Type B pancreatic cell (in vitro differentiated cells): ENCODE measurements at regions not wholly inside any gene's neighbourhood (a gene's known extent, or its start where the extent isn't known, plus 50 kb on each side); places are given as distances from the start of the nearest gene placed in this dataset.

Experiments used
- DNase-seq: peaks from one replicate; pipeline ENCODE4 v3.0.0; 2021; ENCODE audit warnings: mixed read lengths; ENCODE audit not compliant: unreplicated experiment; ENCODE audit errors: extremely low spot score
- H3K27ac Mint-ChIP-seq: 2 replicates; pipeline ENCODE4 v1.8.0; 2021; ENCODE audit warnings: mild to moderate bottlenecking, mixed read lengths
- H3K27me3 Mint-ChIP-seq: 2 replicates; pipeline ENCODE4 v1.8.0; 2021; ENCODE audit warnings: mixed read lengths
- H3K36me3 Mint-ChIP-seq: 2 replicates; pipeline ENCODE4 v1.8.0; 2021; ENCODE audit warnings: mixed read lengths
- H3K4me1 Mint-ChIP-seq: one replicate; pipeline ENCODE4 v1.8.0; 2021; ENCODE audit warnings: mixed read lengths; ENCODE audit not compliant: unreplicated experiment
- H3K4me3 Mint-ChIP-seq: 2 replicates; pipeline ENCODE4 v1.8.0; 2021; ENCODE audit warnings: mild to moderate bottlenecking, mixed read lengths
- H3K9me3 Mint-ChIP-seq: 2 replicates; pipeline ENCODE4 v1.8.0; 2021; ENCODE audit warnings: mixed read lengths
- TF ChIP-seq, protein P1 (sequence below): fragments of 200-600 bp; sonication (generic); conservative IDR thresholded peaks from 2 replicates; pipeline ENCODE4 v1.5.0; 2021; ENCODE audit warnings: antibody characterized with exemption, mild to moderate bottlenecking

DNA sequence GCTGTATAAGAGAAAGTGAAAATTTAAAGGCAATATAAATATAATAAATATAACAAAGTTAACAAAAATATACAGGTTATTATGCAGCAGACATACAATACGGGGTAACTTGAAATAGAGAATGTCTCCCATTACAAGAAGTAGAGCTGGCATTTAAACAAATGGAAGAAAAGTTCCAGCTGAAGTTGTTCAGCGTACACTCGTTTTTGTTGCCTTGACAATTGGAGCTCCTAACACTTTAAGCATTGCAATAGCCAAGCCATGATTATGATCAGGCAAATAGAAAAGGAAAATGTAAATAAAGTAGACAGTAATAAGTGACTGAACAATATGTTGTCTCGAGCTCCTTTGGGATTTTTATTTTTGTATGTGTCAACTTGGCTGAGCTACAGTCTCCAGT is 737.8 kb upstream of the CELF2 start:
- TF ChIP-seq, protein P1, sequence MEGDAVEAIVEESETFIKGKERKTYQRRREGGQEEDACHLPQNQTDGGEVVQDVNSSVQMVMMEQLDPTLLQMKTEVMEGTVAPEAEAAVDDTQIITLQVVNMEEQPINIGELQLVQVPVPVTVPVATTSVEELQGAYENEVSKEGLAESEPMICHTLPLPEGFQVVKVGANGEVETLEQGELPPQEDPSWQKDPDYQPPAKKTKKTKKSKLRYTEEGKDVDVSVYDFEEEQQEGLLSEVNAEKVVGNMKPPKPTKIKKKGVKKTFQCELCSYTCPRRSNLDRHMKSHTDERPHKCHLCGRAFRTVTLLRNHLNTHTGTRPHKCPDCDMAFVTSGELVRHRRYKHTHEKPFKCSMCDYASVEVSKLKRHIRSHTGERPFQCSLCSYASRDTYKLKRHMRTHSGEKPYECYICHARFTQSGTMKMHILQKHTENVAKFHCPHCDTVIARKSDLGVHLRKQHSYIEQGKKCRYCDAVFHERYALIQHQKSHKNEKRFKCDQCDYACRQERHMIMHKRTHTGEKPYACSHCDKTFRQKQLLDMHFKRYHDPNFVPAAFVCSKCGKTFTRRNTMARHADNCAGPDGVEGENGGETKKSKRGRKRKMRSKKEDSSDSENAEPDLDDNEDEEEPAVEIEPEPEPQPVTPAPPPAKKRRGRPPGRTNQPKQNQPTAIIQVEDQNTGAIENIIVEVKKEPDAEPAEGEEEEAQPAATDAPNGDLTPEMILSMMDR: no peak
- DNase-seq: no peak
- H3K4me1 Mint-ChIP-seq: no peaks in the 10 kb centered on the region
- no peak overlapping the region for H3K4me3 Mint-ChIP-seq
- no peaks in the 10 kb centered on the region for H3K36me3 Mint-ChIP-seq
- H3K9me3 Mint-ChIP-seq: peaks cover 4% of the 10 kb centered on the region
- H3K27ac Mint-ChIP-seq: no peak overlapping the region
- no peaks in the 10 kb centered on the region for H3K27me3 Mint-ChIP-seq

DNA sequence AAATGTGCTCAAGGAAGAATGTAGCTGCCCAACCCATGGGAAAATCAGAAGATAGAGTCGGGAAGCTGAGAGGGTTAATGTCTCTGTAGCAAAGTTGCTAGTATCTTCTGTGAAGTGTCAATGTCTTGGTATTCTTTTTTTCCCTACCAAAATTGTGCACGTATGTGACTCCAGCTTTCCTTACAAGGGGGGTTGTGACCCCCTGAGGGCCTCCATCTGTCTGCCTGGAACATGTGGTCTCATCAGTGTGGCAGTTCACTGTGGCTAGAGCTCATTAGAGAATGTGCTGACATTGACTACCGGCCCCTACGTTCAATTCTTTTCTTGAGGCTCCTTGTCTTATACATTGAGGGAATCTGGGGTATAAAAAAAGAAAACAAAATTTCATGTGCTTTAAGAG is 725.2 kb upstream of the CELF2 start:
- Mint-ChIP-seq H3K9me3 (peaks cover 4% of the 10 kb centered on the region), H3K4me3 (no peak overlapping the region), H3K27me3 (peaks cover 9% of the 10 kb centered on the region), H3K27ac (no peak overlapping the region), H3K36me3 (no peaks in the 10 kb centered on the region), H3K4me1 (peaks cover 12% of the 10 kb centered on the region)
- TF ChIP-seq, protein P1: no peak
- no peak for DNase-seq

DNA sequence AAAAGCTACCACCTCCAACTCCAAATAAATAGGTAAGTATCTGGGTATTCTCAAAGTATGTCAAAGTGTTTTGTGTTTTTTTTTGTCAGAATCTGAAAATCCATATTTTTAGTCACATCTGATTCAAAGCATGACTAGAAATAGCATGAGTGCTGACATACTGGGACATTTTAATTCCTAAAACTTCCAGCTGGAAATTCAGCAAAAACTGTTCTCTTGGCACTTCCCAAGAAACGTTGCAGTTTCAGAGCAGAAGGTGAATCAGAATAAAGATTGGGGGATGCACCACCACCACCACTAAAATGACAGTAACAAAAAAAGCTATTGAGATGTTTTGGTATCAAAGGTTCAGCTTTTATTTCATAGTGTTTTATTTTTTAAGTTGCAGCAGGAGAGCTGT is 724.6 kb upstream of the CELF2 start:
- TF ChIP-seq, protein P1: no peak
- no peak overlapping the region for H3K4me3 Mint-ChIP-seq
- no peak for DNase-seq
- peaks cover 9% of the 10 kb centered on the region for H3K27me3 Mint-ChIP-seq
- no peak overlapping the region for H3K27ac Mint-ChIP-seq
- H3K4me1 Mint-ChIP-seq: peaks cover 12% of the 10 kb centered on the region
- no peaks in the 10 kb centered on the region for H3K36me3 Mint-ChIP-seq
- H3K9me3 Mint-ChIP-seq: peaks cover 4% of the 10 kb centered on the region

DNA sequence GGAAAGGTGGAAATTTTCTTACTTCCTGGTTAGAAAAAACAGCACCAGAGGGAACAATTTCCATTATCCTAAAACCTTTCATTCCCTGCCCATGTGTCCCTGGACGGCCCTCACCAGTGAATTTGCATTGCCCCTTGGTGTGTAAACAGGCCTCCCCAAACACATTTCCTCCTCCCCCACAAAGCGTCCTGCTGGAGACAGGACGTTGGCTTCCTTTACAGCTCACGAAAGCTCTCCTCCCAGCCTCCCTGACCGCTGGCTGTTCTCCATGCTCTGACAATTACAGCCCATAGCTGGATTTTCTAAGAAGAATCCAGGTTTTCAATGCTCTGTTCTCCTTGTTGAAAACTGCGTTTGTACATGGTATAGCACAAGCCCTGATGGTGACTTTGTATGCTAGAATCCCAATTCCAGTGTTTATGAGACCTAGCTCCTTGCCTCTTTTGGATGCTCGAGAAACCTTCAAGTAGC is 724.2 kb upstream of the CELF2 start:
- Mint-ChIP-seq H3K27me3 (peaks cover 9% of the 10 kb centered on the region), H3K36me3 (no peaks in the 10 kb centered on the region), H3K9me3 (peaks cover 4% of the 10 kb centered on the region), H3K4me3 (no peak overlapping the region), H3K27ac (no peak overlapping the region), H3K4me1 (peaks cover 12% of the 10 kb centered on the region)
- DNase-seq: no peak
- TF ChIP-seq, protein P1: no peak

DNA sequence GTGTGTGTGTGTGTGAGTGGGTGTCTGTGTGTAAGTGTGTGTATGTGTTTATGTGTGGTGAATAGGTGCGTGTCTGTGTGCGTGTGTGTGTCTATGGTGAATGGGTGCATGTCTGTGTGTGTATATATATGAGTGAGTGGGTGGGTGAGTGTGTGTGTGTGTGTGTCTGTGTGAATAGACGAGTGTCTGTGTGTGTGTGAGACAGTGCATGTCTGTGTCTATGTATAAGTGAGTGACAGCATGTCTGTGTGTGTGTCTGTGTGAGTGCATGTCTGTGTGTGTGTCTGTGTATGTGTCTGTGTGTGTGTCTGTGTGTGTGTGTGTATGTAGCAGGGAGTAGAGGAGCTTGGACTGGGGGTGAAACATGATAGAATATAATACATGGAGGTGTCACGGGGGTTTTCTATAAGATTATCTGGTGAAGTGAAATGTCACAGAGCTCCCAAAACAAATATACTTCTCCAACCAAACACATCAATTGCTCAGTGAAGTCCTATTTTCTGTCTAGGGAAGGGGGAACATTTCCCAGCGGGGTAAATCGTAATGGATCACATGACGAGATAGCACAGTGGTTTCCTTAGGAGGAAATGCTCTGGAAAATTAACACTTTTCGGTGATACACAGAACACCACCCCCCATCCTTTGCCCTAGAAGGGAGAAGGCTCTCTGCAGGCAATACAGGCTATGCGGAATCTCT is 723.3 kb upstream of the CELF2 start:
- peaks cover 4% of the 10 kb centered on the region for H3K9me3 Mint-ChIP-seq
- no peak overlapping the region for H3K27ac Mint-ChIP-seq
- no peak overlapping the region for H3K4me3 Mint-ChIP-seq
- no peaks in the 10 kb centered on the region for H3K36me3 Mint-ChIP-seq
- peaks cover 9% of the 10 kb centered on the region for H3K27me3 Mint-ChIP-seq
- H3K4me1 Mint-ChIP-seq: peaks cover 12% of the 10 kb centered on the region
- TF ChIP-seq, protein P1: no peak
- DNase-seq: no peak
